ENCODE measurements at regions not wholly inside any gene's neighbourhood (a gene's known extent, or its start where the extent isn't known, plus 50 kb on each side); places are given as distances from the start of the nearest gene placed in this dataset.
"Not testable (repeated sequence)": the region's sequence is repeated elsewhere in the genome, so short reads cannot be mapped to it uniquely, and the experiment has no call there.

DNA sequence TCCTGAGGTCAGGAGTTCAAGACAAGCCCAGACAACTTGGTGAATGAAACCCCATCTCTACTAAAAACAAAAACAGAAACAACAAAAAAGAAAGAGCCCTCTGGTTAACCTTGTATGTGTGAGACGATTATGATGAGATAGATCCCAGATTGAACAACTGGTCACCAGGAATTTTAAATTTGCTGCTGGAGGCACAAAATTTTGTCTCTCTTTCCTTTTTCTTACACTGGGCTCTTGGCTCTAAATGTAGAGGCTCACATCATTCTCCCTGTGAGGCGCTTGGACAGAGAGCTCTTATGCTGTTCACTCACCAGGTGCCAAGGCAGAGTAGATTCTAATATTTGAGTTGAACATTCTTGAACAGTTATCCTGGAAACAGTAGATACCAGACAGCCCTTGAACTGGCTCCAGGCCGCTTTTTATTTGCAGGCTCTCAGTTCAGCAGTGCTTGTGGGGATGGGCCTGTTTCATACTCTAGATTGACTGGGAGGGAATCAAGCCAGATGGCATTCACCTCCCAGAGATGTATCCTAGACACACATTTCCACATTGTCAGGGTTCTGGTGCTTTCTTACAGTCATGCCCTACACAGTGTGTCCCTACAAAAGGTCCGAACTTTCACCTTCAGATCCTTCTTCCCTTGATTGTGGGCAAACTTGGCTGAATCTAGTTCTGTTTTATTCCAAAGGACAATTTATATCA lies 1159.6 kb downstream of the RPIA start:
- DNase-seq (ENCODE audit: low read depth, low spot score), result no peak
- Mint-ChIP-seq H3K36me3 (ENCODE audit: low read depth) (peaks cover 9% of the 10 kb centered on the region), H3K27me3 (ENCODE audit: low read depth) (no peaks in the 10 kb centered on the region), H3K4me3 (no peak overlapping the region), H3K4me1 (no peaks in the 10 kb centered on the region), H3K27ac (ENCODE audit: unreplicated experiment) (no peak overlapping the region), H3K9me3 (peaks cover 31% of the 10 kb centered on the region)
- TF ChIP-seq, protein P1, sequence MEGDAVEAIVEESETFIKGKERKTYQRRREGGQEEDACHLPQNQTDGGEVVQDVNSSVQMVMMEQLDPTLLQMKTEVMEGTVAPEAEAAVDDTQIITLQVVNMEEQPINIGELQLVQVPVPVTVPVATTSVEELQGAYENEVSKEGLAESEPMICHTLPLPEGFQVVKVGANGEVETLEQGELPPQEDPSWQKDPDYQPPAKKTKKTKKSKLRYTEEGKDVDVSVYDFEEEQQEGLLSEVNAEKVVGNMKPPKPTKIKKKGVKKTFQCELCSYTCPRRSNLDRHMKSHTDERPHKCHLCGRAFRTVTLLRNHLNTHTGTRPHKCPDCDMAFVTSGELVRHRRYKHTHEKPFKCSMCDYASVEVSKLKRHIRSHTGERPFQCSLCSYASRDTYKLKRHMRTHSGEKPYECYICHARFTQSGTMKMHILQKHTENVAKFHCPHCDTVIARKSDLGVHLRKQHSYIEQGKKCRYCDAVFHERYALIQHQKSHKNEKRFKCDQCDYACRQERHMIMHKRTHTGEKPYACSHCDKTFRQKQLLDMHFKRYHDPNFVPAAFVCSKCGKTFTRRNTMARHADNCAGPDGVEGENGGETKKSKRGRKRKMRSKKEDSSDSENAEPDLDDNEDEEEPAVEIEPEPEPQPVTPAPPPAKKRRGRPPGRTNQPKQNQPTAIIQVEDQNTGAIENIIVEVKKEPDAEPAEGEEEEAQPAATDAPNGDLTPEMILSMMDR (conservative IDR thresholded peaks at IDR 0.05), result no peak

DNA sequence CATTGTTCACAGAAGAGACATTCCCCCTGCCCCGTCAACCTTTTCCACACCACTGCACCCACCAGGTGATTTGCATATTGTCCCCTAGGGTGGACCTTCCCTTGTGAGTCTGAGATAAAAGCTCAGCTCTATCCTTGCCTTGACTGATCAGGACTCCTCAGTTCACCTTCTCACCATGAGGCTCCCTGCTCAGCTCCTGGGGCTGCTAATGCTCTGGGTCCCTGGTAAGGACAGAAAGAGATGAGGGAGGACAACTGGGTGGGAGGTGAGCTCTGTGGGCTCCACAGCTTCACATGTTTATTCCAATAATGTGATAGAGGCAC lies 1160.1 kb downstream of the RPIA start:
- H3K4me3 Mint-ChIP-seq, result no peak overlapping the region
- DNase-seq (ENCODE audit: low read depth, low spot score), result no peak
- peaks cover 30% of the 10 kb centered on the region for H3K9me3 Mint-ChIP-seq
- H3K36me3 Mint-ChIP-seq (ENCODE audit: low read depth), result peaks cover 9% of the 10 kb centered on the region
- H3K27me3 Mint-ChIP-seq (ENCODE audit: low read depth), result no peaks in the 10 kb centered on the region
- H3K27ac Mint-ChIP-seq (ENCODE audit: unreplicated experiment), result no peak overlapping the region
- TF ChIP-seq, protein P1 (conservative IDR thresholded peaks at IDR 0.05), result no peak
- H3K4me1 Mint-ChIP-seq, result no peaks in the 10 kb centered on the region

DNA sequence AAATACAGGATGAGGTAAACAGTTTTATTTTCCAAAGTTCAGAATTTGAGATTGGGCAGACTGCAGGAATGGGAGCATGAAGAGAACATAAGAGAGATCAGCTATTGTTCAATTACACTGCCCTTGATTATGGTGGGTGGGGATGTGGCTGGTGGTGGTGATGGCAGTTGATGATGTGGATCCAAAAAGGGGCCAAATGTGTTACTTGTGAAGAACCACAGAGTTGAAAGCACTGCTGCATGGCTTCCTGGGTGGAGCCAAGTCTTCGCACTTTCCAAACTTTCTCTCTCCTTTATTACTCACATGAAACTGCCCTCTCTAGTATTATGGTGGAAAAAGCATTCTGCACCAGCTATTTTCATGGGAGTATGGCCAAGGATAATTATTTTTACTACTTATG lies 1162.0 kb downstream of the RPIA start:
- H3K9me3 Mint-ChIP-seq, result peaks cover 21% of the 10 kb centered on the region
- not testable (repeated sequence) for H3K36me3 Mint-ChIP-seq (ENCODE audit: low read depth); DNase-seq (ENCODE audit: low read depth, low spot score); H3K4me3 Mint-ChIP-seq; H3K27ac Mint-ChIP-seq (ENCODE audit: unreplicated experiment); H3K27me3 Mint-ChIP-seq (ENCODE audit: low read depth); H3K4me1 Mint-ChIP-seq

DNA sequence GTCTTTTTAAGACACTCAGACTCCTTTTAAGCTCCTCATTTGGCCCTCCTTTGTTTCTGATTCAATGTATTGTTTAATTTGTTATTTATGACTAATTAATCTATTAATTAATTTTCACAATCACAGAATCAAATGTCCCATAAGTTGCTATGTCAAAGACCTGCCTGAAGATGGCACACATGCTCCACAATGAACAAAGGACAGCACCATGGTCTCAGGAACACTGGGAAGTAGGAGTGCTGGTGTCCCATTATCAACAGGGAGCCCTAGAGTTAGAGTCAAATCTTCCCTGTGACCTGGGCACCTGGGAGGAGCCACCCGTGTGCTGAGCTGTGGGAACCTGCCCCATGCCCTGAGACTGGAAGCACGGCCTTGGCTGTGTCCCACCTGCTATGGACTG lies 1164.3 kb downstream of the RPIA start:
- not testable (repeated sequence) for H3K27ac Mint-ChIP-seq (ENCODE audit: unreplicated experiment); DNase-seq (ENCODE audit: low read depth, low spot score); H3K4me1 Mint-ChIP-seq; H3K27me3 Mint-ChIP-seq (ENCODE audit: low read depth); H3K4me3 Mint-ChIP-seq; H3K36me3 Mint-ChIP-seq (ENCODE audit: low read depth); H3K9me3 Mint-ChIP-seq

DNA sequence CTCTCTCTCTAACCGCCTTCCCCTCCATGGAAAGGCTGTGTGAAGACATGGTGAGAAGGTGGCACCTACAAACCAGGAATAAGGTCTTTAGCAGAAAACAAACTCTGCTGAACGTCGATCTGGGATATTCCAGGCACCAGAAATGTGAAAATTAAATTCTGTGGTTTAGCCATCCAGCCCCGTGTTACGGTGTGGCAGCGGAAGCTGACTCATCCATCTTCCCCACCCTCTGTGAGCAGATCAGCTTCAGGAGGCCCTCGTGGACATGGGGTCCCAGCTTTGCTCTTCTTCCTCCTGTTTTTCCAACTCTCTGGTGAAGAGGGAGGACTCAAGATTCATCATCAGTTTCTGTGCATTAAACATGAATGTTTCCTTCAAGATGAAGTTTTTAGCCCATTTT lies 1164.8 kb downstream of the RPIA start:
- not testable (repeated sequence) for H3K4me3 Mint-ChIP-seq; H3K27me3 Mint-ChIP-seq (ENCODE audit: low read depth); DNase-seq (ENCODE audit: low read depth, low spot score); H3K36me3 Mint-ChIP-seq (ENCODE audit: low read depth); H3K9me3 Mint-ChIP-seq; H3K4me1 Mint-ChIP-seq; H3K27ac Mint-ChIP-seq (ENCODE audit: unreplicated experiment)

DNA sequence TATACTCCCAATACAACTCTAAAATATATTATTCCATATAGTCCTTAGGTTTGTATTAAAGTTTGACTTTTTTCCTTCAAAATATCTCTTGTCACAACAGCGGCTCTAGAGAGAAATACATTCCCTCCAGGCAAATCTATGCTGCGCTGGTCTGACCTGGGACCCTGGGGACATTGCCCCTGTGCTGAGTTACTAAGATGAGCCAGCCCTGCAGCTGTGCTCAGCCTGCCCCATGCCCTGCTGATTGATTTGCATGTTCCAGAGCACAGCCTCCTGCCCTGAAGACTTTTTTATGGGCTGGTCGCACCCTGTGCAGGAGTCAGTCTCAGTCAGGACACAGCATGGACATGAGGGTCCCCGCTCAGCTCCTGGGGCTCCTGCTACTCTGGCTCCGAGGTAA lies 1170.7 kb downstream of the RPIA start:
- not testable (repeated sequence) for H3K4me3 Mint-ChIP-seq; DNase-seq (ENCODE audit: low read depth, low spot score); H3K27me3 Mint-ChIP-seq (ENCODE audit: low read depth); H3K27ac Mint-ChIP-seq (ENCODE audit: unreplicated experiment); H3K9me3 Mint-ChIP-seq; H3K36me3 Mint-ChIP-seq (ENCODE audit: low read depth); H3K4me1 Mint-ChIP-seq

DNA sequence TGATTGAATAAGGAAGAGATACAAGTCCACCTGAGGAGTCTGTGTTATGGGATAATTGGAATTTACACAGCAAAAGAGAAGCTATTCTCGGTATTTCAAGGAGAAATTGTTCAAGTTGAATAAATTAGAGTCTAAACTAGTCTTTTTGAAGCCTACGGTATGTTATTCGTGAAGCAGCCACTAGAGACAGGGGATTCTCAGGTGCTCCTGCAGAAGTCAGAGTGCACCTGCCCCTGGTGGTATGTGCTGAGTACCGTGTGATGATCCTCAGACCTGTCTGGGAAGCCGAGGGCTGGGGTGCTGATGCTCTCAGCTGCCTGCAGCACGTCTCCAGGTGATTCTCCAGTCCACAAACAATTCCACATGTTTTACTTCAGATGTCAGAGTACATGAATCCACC lies 1171.7 kb downstream of the RPIA start:
- H3K4me1 Mint-ChIP-seq, result not testable (repeated sequence)

DNA sequence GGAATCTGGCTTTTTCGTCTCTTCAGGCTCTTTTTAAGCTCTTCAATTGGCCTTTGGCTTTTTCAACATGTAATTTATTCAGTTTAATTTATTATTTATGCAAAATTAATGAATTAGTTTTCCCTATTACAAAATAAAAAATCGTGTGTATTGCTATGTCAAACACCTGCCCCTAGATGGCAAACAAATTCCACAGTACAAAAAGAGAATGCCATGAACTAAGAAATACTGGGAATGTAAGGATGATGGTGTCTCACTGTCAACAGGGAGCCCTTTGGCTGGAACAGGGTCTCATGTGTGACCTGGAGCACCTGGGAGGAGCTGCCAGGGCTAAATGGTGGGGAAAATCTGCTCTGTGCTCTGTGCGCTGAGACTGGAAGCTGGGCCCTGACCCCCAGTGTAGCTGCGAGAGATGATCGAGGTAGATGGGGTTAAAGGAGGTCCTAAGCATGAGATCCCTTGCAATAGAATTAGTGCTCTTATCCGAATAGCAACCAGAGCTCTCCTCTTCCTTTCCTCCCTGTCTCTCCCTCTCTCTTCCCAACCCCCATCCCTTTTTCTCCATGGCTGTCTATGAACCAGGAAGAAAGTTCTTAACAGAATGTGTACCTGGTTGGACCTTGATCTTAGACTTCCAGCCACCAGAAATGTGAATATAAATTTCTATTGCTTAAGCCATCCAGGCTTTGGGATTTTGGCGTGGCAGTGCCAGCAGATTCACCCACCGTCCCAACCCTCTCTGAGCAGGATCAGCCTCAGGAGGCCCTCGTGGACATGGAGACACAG lies 1183.5 kb downstream of the RPIA start:
- not testable (repeated sequence) for H3K27ac Mint-ChIP-seq (ENCODE audit: unreplicated experiment); H3K4me3 Mint-ChIP-seq; H3K36me3 Mint-ChIP-seq (ENCODE audit: low read depth); DNase-seq (ENCODE audit: low read depth, low spot score); H3K4me1 Mint-ChIP-seq; H3K9me3 Mint-ChIP-seq; H3K27me3 Mint-ChIP-seq (ENCODE audit: low read depth)

More for the DNA sequence above, 1171.7 kb downstream of the RPIA start:
- not testable (repeated sequence) for H3K9me3 Mint-ChIP-seq; DNase-seq (ENCODE audit: low read depth, low spot score); H3K36me3 Mint-ChIP-seq (ENCODE audit: low read depth); H3K27me3 Mint-ChIP-seq (ENCODE audit: low read depth); H3K27ac Mint-ChIP-seq (ENCODE audit: unreplicated experiment); H3K4me3 Mint-ChIP-seq

DNA sequence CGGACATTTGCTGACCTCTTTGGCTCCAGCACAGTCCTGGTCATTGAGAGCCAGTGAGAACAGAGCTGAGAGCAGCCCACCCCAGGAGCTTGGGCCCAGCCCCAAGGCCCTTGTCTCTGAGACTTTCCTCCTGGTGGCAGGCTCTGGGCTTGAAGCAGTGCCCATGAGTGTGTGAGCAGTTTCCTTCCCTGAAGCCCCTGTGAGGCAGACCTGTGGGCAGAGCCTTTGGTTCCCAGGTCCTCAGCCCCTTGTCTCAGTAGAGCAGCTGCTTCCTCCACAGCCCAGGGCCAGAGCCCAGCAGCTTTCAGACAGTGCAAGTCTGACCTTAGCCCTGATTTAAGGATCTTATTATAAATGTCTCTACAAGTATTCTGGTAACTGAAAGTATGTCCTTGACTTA lies 1185.0 kb downstream of the RPIA start:
- DNase-seq (ENCODE audit: low read depth, low spot score); H3K36me3 Mint-ChIP-seq (ENCODE audit: low read depth); H3K27ac Mint-ChIP-seq (ENCODE audit: unreplicated experiment); H3K4me3 Mint-ChIP-seq; H3K9me3 Mint-ChIP-seq; H3K4me1 Mint-ChIP-seq; H3K27me3 Mint-ChIP-seq (ENCODE audit: low read depth): not testable (repeated sequence)

DNA sequence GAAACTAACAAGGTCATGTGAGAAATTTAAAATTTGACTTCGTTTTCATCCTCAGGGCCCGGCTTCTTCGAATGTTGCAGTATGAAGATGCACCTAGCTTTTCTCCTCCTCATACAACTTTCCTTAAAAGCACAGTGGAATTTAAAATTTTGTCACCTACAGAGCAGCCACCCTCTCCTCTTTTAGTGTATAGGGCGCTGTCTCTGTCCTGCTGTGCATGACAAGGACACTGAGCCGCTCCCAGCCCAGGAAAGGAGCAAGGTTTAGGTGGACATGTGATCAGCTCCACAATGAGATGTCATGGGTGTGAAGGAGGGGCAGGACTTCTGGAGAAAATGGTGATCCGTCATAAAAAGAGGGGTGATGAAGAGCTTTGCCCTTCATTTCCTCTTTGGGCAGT lies 1185.4 kb downstream of the RPIA start:
- not testable (repeated sequence) for H3K9me3 Mint-ChIP-seq; H3K27ac Mint-ChIP-seq (ENCODE audit: unreplicated experiment); H3K36me3 Mint-ChIP-seq (ENCODE audit: low read depth); H3K4me1 Mint-ChIP-seq; DNase-seq (ENCODE audit: low read depth, low spot score); H3K27me3 Mint-ChIP-seq (ENCODE audit: low read depth); H3K4me3 Mint-ChIP-seq

DNA sequence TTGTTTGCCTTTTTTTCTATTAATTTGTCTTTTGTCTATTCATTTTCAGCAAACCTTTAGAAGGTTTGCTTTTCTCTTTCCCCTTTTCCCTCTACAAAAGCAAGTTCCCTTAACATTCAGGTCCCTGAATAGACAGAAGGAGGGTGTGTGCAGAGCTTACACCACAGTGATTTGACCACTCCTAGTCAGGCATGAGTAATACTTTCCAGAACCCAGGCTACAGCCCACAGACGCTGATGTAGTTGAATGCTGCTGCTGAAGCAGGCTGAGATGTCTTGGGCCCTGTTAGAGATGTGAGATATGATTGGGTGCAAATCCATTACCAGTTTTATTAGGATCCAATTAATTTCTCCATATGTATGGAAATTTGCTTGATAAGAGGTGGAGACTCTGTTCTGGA lies 1191.4 kb downstream of the RPIA start:
- not testable (repeated sequence) for DNase-seq (ENCODE audit: low read depth, low spot score); H3K27me3 Mint-ChIP-seq (ENCODE audit: low read depth); H3K4me1 Mint-ChIP-seq; H3K36me3 Mint-ChIP-seq (ENCODE audit: low read depth); H3K9me3 Mint-ChIP-seq; H3K4me3 Mint-ChIP-seq; H3K27ac Mint-ChIP-seq (ENCODE audit: unreplicated experiment)

DNA sequence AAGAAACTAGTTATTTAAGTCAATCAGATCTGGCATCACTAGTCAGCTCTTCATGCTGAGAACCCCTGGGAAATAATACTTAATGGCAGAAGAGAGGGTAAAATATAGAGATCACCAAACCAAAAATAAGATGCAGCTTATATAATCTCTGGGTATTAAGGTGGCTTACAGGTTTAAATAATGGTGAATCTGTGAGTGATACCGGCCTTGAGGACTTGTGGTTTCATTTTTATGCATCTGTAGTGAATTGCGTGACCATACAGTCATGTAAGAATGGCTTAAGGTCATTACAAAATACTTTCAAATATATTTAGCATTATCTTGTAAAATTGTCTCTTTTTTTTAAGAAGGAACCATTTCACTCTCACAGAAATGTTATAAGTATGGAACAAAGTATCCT lies 1192.2 kb downstream of the RPIA start:
- not testable (repeated sequence) for H3K9me3 Mint-ChIP-seq; H3K4me1 Mint-ChIP-seq; H3K27me3 Mint-ChIP-seq (ENCODE audit: low read depth); H3K4me3 Mint-ChIP-seq; DNase-seq (ENCODE audit: low read depth, low spot score); H3K27ac Mint-ChIP-seq (ENCODE audit: unreplicated experiment); H3K36me3 Mint-ChIP-seq (ENCODE audit: low read depth)

Measured in neural crest cell (in vitro differentiated cells).